ENCODE measurements at regions not wholly inside any gene's neighbourhood (a gene's known extent, or its start where the extent isn't known, plus 50 kb on each side); places are given as distances from the start of the nearest gene placed in this dataset.

DNA sequence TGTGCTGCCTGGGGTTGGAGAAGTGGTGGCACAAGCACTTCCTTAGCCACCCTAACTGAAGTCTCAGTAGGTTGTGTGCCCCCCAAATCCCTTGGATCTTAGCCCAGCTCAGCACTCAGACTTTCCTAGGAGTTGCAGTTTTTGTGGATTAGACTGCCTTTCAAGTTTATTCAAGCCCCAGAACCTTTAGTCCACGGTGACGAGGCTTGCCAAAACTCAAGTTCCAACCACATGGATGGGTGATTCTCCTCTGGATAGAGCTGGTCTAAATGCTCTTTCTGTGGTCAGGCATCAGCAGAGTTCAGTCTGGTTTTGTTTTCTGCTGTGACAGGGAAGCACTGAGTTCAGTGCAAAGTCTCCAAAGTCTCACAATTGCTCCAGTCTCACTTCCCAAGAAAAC is 2858.7 kb downstream of the PCDH9 start:
- TF ChIP-seq POLR2A (IDR thresholded peaks at IDR 0.05; ENCODE audit: low read length), result no peak
- TF ChIP-seq GATA1 (IDR thresholded peaks at IDR 0.05; ENCODE audit: low read depth, low read length), result no peak
